ENCODE measurements at regions not wholly inside any gene's neighbourhood (a gene's known extent, or its start where the extent isn't known, plus 50 kb on each side); places are given as distances from the start of the nearest gene placed in this dataset.

DNA sequence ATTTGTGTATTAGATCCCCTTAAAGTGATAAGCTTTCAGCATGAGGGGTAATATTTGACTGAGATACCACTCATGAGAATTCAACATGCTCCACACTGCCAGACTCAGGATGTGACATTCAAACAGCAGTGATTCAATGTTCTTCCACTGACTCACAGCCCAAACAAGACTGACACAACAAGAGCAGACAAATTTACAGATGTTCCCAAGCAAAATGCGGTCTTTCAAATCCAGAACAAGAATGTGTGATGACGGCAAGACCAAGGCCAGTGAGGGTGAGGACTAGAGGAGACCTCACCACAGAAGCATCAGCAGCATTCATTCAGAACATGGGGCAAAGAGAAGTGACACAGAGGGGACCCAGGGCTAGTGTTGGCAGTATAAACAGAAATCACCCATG lies 99.3 kb upstream of the GRIA3 start:
- TF ChIP-seq, protein P1, sequence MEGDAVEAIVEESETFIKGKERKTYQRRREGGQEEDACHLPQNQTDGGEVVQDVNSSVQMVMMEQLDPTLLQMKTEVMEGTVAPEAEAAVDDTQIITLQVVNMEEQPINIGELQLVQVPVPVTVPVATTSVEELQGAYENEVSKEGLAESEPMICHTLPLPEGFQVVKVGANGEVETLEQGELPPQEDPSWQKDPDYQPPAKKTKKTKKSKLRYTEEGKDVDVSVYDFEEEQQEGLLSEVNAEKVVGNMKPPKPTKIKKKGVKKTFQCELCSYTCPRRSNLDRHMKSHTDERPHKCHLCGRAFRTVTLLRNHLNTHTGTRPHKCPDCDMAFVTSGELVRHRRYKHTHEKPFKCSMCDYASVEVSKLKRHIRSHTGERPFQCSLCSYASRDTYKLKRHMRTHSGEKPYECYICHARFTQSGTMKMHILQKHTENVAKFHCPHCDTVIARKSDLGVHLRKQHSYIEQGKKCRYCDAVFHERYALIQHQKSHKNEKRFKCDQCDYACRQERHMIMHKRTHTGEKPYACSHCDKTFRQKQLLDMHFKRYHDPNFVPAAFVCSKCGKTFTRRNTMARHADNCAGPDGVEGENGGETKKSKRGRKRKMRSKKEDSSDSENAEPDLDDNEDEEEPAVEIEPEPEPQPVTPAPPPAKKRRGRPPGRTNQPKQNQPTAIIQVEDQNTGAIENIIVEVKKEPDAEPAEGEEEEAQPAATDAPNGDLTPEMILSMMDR (IDR thresholded peaks at IDR 0.05 in 2 of 3, conservative IDR thresholded peaks at IDR 0.05 in 1 of 3; ENCODE audit: control insufficient read depth in 2 of 3, extremely low read depth in 1 of 3, insufficient read depth in 1 of 3, low read depth in 3 of 3, low read length in 3 of 3), result no peak
- TF ChIP-seq CEBPB (IDR thresholded peaks at IDR 0.05; ENCODE audit: borderline replicate concordance in 1 of 2, low read depth in 2 of 2, low read length in 2 of 2) (no peak), EZH2 (IDR thresholded peaks at IDR 0.05; ENCODE audit: borderline replicate concordance, control insufficient read depth, low read depth, low read length) (no peak), POLR2A (IDR thresholded peaks at IDR 0.05; ENCODE audit: low read depth, low read length) (no peak), POLR2AphosphoS5 (IDR thresholded peaks at IDR 0.05; ENCODE audit: low read length) (no peak)
- TF ChIP-seq, protein P2, sequence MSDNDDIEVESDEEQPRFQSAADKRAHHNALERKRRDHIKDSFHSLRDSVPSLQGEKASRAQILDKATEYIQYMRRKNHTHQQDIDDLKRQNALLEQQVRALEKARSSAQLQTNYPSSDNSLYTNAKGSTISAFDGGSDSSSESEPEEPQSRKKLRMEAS (IDR thresholded peaks at IDR 0.05; ENCODE audit: low read depth, low read length), result no peak

Data from GM12878 (cell line).